NCI-H1417 treated with DMSO at 0.1 percent for 48 hours (cell line): ENCODE measurements at regions not wholly inside any gene's neighbourhood (a gene's known extent, or its start where the extent isn't known, plus 50 kb on each side); places are given as distances from the start of the nearest gene placed in this dataset.
"Not testable (repeated sequence)": the region's sequence is repeated elsewhere in the genome, so short reads cannot be mapped to it uniquely, and the experiment has no call there.

Source experiments
- DNase-seq: peaks from one replicate; lab custom pipeline; 2025; lab: John Stamatoyannopoulos, UW

GRCh38 chr4:62533573-62533972 lies 1333.4 kb downstream of the ADGRL3 start:
- no peak for DNase-seq

- no peak for DNase-seq
Observed at GRCh38 chr4:62531731-62532130, 1331.6 kb downstream of the ADGRL3 start.

- no peak for DNase-seq
Observed at GRCh38 chr4:62531264-62531663, 1331.1 kb downstream of the ADGRL3 start.

- DNase-seq: no peak
Observed at GRCh38 chr4:62528874-62529273, 1328.7 kb downstream of the ADGRL3 start.

- no peak for DNase-seq
Observed at GRCh38 chr4:62526671-62527070, 1326.5 kb downstream of the ADGRL3 start.

- DNase-seq: no peak
Observed at GRCh38 chr4:62523256-62523655, 1323.1 kb downstream of the ADGRL3 start.

- no peak for DNase-seq
Observed at GRCh38 chr4:62522273-62522672, 1322.1 kb downstream of the ADGRL3 start.

- DNase-seq: no peak
Observed at GRCh38 chr4:62517716-62518115, 1317.6 kb downstream of the ADGRL3 start.

GRCh38 chr4:62513306-62513705 lies 1313.2 kb downstream of the ADGRL3 start:
- no peak for DNase-seq

GRCh38 chr4:62512271-62512670 lies 1312.1 kb downstream of the ADGRL3 start:
- DNase-seq: no peak

GRCh38 chr4:62510228-62510627 lies 1310.1 kb downstream of the ADGRL3 start:
- DNase-seq: no peak

GRCh38 chr4:62500296-62500695 lies 1300.2 kb downstream of the ADGRL3 start:
- no peak for DNase-seq

GRCh38 chr4:62495032-62495431 lies 1294.9 kb downstream of the ADGRL3 start:
- no peak for DNase-seq

GRCh38 chr4:62491756-62492155 lies 1291.6 kb downstream of the ADGRL3 start:
- not testable (repeated sequence) for DNase-seq

- no peak for DNase-seq
Observed at GRCh38 chr4:62490635-62491034, 1290.5 kb downstream of the ADGRL3 start.

GRCh38 chr4:62487016-62487415 lies 1286.9 kb downstream of the ADGRL3 start:
- DNase-seq: no peak

GRCh38 chr4:62484357-62484756 lies 1284.2 kb downstream of the ADGRL3 start:
- no peak for DNase-seq

GRCh38 chr4:62482355-62482754 lies 1282.2 kb downstream of the ADGRL3 start:
- DNase-seq: no peak

- DNase-seq: no peak
Observed at GRCh38 chr4:62475596-62475995, 1275.5 kb downstream of the ADGRL3 start.

- no peak for DNase-seq
Observed at GRCh38 chr4:62474802-62475201, 1274.7 kb downstream of the ADGRL3 start.

- no peak for DNase-seq
Observed at GRCh38 chr4:62471021-62471420, 1270.9 kb downstream of the ADGRL3 start.

- no peak for DNase-seq
Observed at GRCh38 chr4:62470421-62470983, 1270.4 kb downstream of the ADGRL3 start.

- no peak for DNase-seq
Observed at GRCh38 chr4:62470020-62470419, 1269.9 kb downstream of the ADGRL3 start.

- no peak for DNase-seq
Observed at GRCh38 chr4:62461961-62462360, 1261.8 kb downstream of the ADGRL3 start.

GRCh38 chr4:62460329-62460728 lies 1260.2 kb downstream of the ADGRL3 start:
- DNase-seq: no peak
